NCI-H2196 treated with DMSO at 0.1 percent for 48 hours (cell line): ENCODE measurements at regions not wholly inside any gene's neighbourhood (a gene's known extent, or its start where the extent isn't known, plus 50 kb on each side); places are given as distances from the start of the nearest gene placed in this dataset.

Experiments used
- DNase-seq: peaks from one replicate; lab custom pipeline; 2025; ENCODE audit not compliant: unreplicated experiment; lab: John Stamatoyannopoulos, UW

DNA sequence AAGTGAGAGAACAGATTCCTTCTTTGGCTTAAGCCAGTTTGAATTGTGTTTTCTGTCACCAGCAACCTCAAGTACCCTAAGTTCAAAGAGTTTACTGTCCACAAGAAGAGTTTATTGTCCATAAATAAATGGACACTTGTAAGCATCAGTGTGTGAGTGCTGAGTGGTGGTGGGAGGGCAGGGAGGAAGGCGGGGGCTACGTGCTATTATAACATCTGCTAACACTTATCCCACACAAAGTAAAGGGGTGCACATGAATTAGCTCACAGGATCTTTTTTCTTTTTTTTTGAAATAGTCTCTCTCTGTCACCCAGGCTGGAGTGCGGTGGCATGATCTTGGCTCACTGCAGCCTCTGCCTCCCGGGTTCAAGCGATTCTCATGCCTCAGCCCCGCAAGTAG, 87.2 kb downstream of the MICALL2 start:
- DNase-seq: no peak

GRCh38 chr7:1372671-1373379, 86.4 kb downstream of the MICALL2 start:
- DNase-seq: no peak

GRCh38 chr7:1377111-1377909, 82.0 kb downstream of the MICALL2 start:
- no peak for DNase-seq

DNA sequence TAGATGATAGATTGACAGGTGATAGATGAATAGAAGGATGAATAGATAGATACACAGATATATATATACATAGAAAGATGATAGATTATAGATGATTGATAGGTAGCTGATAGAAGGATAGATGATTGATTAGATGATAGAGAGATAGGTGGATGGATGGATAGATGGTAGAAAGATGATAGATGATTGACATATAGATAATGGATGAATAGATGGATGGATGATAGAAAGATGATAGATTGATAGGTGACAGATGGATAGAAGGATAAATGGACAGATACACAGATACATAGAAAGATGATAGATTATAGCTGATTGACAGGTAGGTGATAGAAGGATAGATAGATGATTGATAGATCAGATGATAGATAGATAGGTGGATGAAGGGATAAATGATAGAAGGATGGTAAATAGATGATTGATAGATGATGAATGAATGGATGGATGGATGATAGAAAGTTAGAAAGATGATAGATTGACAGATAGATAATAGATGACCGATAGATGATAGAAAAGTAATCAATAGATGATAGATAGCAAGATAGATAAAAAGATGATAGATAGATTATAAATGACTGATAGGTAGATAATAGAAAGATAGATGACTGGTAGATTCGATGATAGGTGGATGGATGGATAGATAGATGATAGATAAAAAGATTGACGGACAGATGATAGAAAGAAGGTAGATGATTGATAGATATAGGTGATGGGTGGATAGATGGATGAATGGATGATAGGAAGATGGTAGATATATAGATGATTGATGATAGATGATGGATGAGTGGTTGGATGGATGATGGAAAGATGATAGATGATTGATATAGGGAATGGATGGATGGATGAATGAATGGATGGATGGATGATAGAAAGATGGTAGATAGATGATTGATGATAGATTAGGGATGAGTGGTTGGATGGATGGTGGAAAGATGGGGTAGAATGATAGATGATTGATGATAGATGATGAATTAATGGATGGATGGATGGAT, 80.4 kb downstream of the MICALL2 start:
- DNase-seq: no peak

GRCh38 chr7:1380231-1380815, 78.9 kb downstream of the MICALL2 start:
- DNase-seq: no peak

GRCh38 chr7:1380821-1381580, 78.3 kb downstream of the MICALL2 start:
- DNase-seq: no peak

DNA sequence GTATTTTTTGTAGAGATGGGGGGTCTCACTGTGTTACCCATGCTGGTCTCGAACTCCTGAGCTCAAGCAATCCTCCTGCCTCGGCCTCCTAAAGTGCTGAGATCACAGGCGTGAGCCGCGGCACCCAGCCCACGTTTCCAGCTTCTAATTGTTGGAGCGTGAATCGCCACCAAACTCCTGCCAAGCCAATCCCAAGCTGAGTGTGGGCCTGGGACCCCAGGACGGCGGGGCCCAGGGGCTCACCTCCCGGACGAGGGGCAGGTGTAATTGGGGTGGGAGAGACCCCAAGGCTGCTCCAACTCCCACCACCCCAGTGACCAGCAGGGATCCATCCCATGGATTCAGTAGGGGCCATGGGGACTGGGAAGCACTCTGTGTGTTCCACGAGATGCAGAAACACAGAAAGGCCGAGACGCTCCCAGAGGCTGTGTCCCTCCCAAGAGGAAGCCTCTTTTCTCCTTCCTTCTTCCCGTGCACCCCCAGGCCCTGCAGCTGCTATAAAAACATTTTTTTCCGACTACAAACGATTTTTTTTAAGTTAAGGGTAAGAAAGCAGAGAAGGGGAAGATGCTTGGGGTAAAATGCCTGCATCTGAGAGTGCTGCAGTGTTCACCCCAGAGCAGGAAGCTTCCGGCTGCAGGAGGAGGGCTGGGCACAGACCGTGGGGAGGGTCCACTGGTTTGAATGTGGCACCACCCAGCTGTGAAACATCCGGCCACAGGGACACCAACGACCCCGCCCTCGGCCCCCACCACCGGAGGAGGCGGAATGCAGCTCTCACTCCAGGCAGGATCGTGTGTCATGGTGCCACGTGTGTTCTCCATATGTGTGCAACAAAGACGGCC, 76.5 kb downstream of the MICALL2 start:
- DNase-seq: no peak

DNA sequence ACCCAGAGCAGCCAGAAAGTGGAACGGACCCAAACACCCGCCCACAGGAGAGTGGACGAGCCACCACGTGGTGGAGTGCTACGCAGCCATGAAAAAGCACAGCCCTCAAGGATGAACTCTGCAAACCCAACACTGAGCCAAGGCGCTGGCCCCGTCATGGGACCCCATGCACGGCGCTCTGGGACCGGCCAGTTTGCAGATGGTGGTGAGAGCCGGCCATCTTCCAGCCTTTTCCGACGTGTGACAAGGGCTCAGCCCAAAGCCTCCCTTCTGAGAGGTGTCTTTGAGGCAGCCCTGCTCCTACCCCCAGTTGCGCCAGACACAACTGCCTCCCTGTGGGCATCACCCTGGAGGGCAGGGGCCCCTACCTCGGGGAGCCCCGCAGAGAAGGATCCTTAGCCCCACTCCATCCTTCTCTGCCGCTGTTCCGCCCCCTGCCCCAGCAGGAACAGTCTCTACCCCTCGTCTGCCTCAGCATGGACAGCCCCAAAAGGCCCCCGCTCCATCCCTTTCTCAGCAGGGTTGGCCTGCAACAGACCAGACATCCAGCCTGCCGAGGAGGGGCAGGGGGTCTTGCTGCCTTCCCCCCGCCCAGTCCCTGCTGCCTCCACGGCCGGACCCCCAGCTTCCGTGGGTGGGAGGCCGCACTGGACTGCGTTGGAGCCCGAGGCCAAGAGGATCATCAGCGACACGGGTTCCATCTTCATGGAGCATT, 75.7 kb downstream of the MICALL2 start:
- no peak for DNase-seq

GRCh38 chr7:1384113-1384415, 75.2 kb downstream of the MICALL2 start:
- DNase-seq: no peak
